Sigmoid colon (tissue), 4 donors: ENCODE measurements at regions not wholly inside any gene's neighbourhood (a gene's known extent, or its start where the extent isn't known, plus 50 kb on each side); places are given as distances from the start of the nearest gene placed in this dataset.

Experiments
- EP300 ChIP-seq, 4 donors: sonication (generic); formaldehyde crosslinking; IDR thresholded peaks; one replicate each; pipeline ENCODE4 v1.6.1; 2017; ENCODE audit warnings: antibody characterized with exemption in 4 of 4
- POLR2A ChIP-seq, 2 donors: fragments of 450-650 bp; IDR thresholded peaks; one replicate each; pipeline ENCODE4 v1.6.1; 2016; ENCODE audit warnings: antibody characterized with exemption in 2 of 2, mild to moderate bottlenecking in 2 of 2, moderate library complexity in 2 of 2
- POLR2AphosphoS5 ChIP-seq, 4 donors: sonication (generic); formaldehyde crosslinking; IDR thresholded peaks; one replicate each; pipeline ENCODE4 v1.6.1; 2017; ENCODE audit warnings: antibody characterized with exemption in 4 of 4
- TF ChIP-seq, protein P1 (sequence below), 4 experiments: fragments of 450-650 bp in 3 of 4; fragments of 200-600 bp in 1 of 4; IDR thresholded peaks; one replicate each; pipeline ENCODE4 v1.5.1; 2016 to 2019; ENCODE audit warnings: antibody characterized with exemption in 4 of 4, mild to moderate bottlenecking in 3 of 4, moderate library complexity in 2 of 4

DNA sequence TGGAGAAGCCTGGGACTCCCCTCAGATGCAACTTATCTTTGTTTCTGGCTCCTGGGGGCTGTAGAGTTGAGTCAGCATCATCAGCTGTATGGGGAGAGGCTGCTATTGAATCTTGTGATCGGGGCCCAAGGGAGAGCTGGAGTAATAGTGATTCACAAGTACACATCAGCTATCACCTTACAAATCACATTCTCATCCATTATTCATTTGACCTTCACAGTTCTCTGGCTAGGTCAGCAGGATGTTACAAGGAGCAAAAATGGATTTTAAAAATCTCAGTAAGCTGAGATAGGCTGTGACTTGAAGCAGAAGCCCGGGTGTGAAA, 175.0 kb downstream of the OPA1 start:
- TF ChIP-seq, protein P1, sequence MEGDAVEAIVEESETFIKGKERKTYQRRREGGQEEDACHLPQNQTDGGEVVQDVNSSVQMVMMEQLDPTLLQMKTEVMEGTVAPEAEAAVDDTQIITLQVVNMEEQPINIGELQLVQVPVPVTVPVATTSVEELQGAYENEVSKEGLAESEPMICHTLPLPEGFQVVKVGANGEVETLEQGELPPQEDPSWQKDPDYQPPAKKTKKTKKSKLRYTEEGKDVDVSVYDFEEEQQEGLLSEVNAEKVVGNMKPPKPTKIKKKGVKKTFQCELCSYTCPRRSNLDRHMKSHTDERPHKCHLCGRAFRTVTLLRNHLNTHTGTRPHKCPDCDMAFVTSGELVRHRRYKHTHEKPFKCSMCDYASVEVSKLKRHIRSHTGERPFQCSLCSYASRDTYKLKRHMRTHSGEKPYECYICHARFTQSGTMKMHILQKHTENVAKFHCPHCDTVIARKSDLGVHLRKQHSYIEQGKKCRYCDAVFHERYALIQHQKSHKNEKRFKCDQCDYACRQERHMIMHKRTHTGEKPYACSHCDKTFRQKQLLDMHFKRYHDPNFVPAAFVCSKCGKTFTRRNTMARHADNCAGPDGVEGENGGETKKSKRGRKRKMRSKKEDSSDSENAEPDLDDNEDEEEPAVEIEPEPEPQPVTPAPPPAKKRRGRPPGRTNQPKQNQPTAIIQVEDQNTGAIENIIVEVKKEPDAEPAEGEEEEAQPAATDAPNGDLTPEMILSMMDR (IDR thresholded peaks at IDR 0.05) = no peak
- TF ChIP-seq POLR2AphosphoS5 (IDR thresholded peaks at IDR 0.05) (peak in 1 of 4 donors; percentile 16), POLR2A (IDR thresholded peaks at IDR 0.05) (no peak), EP300 (IDR thresholded peaks at IDR 0.05) (no peak)
